GM19023 (cell line): ENCODE measurements at regions not wholly inside any gene's neighbourhood (a gene's known extent, or its start where the extent isn't known, plus 50 kb on each side); places are given as distances from the start of the nearest gene placed in this dataset.

Source experiments
- ATAC-seq: cut with Tn5 transposase; IDR thresholded peaks from one replicate; pipeline ENCODE4 v1.9.1; 2021; ENCODE audit warnings: mild to moderate bottlenecking, moderate library complexity; ENCODE audit not compliant: unreplicated experiment

DNA sequence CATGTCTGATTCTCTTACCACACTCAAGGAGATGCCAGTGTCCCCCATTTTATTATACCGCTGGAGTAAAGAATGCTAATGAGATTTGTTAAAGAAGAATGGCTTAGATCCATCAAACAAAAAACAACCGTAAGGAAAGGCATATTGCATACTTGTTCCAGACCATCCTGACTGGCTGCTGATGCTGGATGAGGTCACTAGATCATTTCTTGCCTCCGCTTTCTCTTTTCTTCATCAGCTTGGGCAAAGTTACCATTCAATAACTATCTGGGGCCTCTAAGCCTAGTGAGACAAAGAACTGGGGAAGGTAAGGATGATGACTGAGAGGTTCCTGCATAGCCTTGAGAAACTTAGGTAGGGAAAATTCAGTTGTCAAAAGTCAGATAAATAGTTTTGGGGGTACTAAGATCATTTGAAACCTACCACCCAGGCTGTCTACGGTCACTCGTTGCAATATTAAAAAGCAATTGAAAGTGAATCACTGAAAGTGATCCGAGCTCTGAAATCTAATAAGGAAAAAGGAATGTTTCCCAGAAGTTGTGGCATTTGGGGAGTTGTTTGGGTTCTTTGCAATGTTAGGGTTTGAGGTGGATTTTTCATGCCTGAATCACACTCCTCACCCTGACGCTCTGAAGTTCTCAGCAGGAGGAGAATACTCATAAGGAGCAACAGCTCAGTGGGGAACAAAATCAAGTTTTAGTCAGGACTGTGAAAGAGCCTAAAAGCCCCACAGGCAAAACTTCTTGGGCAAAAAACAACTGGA, 176.8 kb downstream of the HHIPL2 start:
- ATAC-seq: no peak

DNA sequence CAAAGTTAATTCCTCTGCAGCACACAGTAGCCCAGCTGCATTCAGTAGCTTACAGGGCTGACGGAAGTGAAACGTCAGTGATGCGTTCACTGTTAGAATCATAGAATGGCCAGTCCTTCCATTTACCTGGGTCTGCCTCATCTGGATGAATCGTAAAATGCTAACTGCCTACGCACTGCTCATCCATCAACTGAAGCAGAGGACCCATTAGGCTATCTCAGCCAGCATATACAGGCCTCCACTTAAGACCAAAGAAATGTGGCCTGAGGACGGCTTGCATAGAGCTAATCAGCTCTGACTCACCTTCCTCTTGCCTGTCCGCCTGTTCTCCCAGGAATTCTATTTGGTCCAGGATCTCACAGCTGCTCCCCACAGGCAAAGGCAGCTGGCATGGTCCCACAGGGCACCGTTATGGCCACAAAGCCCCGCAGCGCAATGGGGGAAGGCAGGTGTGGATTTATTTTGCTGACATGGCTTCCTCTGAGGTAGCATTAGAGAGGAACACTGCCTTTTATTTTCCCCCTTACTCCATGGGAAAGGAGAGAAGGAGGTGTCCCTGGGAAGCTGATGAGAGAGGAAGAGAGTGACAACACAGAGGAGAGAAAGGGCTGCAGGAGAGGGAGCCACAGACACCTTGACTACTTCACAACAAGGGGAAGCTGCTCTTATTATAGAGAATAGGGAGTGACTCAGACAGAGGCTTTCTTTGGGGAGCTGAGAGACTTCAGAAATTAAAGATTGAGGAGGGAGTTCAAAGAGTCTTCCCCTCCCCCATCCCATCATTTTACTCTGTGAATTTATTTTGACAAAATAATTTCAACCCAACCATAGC, 177.6 kb downstream of the HHIPL2 start:
- no peak for ATAC-seq

DNA sequence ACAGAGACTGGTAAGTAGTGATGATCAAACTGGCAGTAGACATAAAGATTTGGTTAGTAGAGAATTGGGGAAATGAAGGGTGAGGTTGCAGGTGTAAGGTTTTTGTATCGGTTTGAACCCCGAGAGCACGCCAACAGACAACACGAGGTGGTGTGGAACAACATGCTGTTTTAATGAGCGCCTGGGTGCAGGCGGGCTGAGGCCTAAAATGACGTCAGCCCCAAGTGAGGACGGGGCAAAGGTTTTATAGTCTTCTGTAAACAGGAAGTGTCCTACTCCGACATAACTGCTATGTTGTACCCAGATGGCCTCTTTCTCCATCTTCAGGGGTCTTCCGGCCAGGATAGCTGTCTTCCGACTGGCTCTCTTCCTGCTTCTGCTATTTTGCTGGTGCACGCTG, 178.8 kb downstream of the HHIPL2 start:
- no peak for ATAC-seq

DNA sequence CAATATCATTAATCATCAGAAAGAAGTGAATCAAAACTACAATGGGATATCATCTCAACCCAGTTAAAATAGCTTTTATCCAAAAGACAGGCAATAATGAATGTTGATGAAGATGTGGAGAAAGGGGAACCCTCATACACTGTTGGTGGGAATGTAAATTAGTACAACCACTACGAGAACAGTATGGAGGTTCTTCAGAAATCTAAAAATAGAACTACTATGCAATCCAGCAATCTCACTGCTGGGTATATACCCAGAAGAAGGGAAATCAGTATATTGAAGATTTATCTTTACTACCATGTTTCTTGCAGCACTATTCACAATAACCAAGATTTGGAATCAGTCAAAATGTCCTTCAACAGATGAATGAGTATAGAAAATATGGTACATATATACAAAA, 189.8 kb downstream of the HHIPL2 start:
- no peak for ATAC-seq

DNA sequence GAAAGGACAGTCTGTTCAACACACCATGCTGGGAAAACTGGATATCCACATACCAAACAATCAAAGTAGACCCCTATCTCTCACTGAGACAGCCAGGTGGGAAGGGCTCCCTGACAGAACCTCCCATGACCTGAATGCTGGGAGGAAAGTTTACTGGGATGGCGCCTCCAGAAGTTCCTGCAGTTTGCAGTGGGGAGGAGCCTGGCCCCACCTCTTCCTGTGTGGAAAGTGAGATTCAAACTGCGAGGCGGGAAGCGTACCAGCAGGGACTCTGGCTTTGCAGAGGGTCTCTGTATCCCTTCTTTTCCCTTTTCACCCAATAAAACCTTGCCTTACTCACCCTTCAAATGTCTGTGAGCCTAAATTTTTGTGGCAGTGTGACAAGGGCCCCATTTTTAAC, 190.7 kb downstream of the HHIPL2 start:
- no peak for ATAC-seq

DNA sequence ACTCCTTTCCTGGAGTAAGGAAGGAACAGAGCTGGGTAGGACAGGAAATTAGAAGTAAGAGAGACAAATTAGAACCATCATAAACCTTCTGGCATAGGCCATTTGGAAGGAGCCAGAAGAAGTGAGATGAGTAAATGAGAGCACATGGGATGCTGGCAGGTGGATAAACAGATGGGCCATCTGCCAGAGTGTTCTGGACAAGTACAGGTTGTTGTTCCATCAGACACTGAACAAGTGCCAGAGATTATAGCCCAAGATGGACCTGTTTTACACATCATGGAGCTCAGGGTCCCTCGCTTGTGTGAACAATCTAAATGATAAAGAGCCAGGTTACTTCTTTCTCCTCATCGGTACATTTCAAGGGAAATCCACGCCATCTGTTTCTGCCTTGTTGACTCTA, 200.3 kb downstream of the HHIPL2 start:
- no peak for ATAC-seq

DNA sequence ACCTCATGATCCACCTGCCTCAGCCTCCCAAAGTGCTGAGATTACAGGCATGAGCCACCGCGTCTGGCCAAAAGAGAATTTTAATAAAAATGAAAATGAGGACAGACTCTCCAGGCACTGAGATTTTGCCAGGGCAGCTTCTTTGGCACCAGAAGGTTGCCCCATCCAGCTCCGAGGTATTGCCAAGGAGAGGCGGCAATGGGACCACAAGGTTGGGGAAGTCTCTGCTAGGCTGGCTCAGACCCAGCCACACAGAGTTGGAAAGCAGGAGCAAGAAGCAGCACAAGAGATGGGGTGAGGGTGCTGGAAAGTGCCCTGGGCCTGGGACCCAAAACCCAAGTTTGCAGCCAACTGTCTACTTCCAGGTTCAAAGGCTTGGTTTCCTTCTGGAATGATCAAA, 200.9 kb downstream of the HHIPL2 start:
- no peak for ATAC-seq

DNA sequence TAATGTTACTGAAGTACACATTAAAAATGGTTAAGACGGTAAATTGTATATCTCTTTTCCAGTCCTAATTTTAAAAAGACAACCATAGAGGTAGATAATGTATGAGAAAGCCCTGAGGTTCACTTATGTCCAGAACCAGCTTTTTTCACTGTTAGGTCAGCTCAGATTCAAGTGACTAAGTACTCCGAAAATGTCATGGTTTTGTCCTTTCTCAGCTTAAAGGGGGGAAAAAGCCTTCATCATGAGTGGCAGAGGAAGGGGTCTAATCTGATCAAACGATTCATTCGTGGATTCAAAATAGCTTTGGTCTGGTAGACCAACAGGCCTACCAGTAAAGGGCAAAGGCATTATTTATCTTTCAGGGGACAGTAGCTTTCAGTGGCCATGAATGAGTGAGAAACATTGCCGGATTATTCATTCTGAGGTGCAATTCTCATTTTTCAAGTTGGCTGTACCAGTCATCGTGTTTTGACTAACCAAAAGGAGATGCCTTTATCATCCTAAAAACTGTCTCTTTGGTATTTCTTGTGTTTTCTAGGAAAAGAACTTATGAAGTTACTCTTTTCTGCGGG, 208.4 kb downstream of the HHIPL2 start:
- ATAC-seq: no peak

DNA sequence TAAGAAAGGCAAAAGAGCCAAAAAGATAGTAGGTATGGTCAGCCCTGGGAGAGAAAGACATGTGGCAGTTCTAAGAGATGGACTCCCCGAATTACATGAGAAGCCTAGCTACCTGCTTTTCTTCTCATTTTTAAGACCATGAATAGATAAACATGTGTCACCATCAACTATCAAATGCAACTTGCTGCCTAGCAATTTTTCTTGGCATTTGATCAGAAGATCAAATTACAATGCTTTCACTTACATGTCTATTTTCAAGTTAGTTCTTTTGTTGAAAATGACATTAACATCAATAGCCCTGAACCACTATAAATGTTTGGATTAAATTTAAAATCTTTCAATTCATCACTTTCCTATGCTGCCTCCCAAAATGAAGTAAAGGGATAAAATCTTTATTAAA, 212.3 kb downstream of the HHIPL2 start:
- ATAC-seq: no peak

DNA sequence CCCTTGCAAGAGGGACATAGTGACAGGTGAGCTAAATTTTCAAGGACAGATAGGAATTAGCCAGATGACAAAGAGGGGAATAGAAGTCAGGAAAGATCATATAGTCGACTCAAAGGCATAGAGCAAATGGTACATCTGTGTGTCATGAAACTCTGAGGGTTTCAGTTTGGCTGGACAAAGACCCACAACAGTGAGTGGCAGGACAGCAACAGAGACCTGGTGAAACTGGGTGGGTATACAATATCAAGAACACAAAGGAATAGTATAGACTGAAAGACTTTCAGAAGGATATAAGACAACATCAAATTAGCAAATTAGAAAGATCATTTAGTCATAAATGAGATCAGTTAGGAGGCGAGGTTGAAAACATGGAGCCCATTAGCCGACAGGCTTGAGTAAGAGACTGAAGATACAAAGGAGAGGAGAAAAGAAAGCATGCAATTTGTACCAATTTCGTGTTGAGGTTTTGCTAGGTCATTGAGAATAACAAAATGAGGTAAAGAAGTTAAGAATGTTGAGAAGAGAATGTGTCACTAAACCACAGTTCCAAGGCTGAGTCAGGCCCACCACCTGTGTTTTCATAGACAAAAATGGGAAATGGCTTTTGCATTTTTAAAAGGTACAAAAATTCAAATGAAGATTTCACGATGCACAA, 213.8 kb downstream of the HHIPL2 start:
- no peak for ATAC-seq

DNA sequence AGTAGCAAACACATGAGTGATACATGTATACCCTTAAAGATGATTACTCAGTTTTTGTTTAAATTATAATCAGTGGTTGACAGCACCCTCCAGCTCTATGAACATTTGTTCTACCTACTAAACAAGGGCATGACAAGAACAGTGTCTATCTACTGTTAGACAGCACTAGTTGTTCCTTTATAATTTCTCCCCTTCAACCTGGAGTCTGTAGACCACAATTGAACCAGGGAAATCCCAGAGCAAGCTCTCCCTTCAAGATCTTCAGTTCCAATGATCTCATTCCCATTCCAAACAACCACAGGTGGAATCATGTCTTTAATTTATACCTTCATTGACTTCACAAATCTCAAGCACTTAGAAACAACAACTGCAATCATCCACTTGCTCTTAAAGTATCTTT, 216.1 kb downstream of the HHIPL2 start:
- ATAC-seq: no peak

DNA sequence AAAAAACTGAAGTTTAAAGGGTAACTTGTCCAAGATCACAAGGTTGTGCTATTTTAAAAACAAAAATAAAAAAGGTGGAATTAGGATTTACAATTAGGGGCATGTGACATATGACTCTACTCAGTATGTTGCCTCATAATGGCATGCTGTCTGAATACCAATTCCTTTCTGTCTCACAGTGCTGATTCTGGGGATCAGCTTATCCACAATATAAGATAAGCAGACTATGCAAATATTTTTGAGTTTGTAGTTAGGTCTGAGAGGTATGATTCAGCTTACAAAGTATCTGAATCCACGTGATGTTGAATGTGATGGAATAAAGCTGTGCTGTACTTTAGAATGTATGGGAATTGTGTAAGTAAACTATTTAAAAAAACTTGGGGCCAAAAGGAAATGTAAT, 216.6 kb downstream of the HHIPL2 start:
- ATAC-seq: no peak

DNA sequence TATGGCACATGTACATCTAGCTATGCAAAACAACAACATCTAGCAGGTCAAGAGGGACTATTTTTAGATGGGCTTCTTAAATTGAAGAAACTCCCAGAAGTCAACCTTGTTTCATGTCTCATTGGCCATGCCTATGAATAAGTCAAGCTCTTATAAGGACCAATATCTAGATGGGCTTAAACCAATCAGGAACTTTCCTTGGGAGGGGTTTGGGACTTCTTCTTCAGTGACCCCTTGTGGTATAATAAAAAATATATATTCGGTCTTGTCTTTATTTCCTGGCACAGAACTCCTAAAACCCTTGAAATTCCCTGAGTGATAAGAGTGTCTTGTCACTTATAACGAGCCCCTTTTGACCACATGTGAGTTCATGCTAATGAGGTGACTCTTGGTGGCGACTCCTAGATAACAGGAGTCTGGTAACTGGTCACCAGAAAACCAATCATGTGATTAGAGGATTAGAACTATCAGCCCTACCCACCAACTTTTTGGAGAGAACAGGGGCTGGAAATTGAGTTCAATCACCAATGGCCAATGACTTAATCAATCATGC, 218.3 kb downstream of the HHIPL2 start:
- ATAC-seq: no peak

DNA sequence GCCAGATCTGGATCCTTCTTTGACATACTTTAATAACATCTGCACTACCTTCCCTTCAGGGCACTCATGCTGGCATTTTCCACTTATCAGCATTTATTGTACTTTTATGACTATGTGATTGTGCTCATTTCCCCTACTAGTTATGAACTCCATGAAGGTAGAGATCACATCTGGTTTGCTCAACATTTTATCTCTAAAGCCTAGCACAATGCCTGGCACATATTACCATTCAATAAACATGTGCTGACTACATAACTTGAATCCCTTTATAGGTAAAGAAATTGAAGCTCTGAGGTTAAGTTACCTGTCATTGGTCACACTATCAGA, 221.2 kb downstream of the HHIPL2 start:
- ATAC-seq: no peak

DNA sequence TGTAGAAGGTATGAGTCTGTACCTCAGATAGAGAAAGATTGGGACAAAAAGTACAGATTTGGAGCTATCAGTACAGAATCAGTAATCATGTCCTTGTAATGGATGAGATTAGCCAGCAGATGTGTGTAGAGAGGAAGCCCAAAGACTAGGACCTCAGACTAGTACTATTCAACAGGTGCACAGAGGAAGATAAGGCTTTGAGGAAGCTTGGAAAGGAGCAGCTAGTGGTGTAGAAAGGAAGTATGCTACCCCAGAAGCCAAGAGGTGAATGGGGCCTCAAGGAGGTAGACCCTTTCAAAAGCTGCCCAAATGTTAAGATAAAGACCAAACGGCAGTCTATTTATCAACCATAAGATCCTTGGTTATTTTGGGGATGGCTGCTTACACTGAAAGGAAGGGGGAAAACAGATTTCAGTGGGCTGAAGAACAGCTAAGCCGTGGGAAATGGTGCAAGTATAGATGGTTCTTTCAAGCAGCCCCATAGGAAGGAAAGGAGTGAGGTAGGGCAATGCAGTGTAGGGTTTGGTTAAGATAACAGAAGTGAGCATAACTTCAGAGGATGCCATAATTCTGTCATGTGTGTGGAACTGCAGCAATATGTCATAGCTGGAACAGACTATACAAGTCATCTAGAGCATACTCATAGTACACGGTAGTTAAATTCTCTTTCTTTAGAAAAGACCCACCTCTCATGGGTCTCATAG, 221.7 kb downstream of the HHIPL2 start:
- no peak for ATAC-seq

DNA sequence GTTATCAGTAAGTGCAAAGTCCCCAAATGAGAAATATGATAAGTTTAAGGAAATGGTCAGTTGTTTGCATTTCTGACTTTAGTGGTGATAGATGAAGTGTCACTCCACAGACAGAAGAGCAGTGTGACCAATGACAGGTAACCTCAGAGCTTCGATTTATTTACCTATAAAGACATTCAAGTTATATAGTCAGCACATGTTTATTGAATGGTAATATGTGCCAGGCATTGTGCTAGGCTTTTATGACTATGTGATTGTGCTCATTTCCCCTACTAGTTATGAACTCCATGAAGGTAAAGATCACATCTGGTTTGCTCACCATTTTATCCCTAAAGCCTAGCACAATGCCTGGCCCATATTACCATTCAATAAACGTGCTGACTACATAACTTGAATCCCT, 222.4 kb downstream of the HHIPL2 start:
- no peak for ATAC-seq

DNA sequence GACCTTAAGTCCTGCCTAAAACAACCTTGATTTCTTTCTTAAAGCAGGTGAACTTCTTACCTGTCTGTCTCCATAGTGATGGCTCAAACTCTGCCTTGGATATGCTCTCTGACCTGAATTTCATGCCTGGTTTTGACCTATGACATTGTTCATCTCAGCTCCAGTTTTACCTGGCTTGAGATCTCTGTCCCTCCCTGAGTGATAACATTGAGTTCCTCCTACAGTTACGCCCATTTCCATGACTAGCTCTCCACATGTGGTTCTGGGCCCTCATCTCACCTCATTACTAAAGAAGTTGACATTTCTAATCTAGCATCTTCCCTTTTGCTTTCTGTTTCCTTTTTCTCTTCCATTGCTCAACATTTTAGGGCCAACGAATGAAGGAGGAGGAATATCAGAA, 233.1 kb downstream of the HHIPL2 start:
- ATAC-seq: no peak

DNA sequence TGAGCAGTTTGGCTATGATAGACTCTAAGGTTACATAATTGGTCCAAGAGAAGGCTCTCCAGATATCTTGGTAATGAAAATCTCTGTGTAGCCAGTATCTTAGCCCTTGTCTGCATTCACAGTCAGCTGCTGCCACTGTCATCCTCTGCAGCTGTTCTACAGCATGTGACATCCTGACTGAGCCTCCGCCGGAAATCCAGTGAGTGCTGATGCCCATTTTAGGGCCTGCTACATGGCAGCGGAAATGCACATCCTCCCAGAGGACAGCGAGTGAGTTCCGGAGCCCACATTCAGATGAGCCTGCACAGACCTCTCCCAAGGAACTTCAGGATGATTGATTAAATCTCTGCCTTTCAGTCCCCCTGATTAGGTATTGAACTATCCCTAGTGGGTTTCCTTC, 237.1 kb downstream of the HHIPL2 start:
- ATAC-seq: no peak

DNA sequence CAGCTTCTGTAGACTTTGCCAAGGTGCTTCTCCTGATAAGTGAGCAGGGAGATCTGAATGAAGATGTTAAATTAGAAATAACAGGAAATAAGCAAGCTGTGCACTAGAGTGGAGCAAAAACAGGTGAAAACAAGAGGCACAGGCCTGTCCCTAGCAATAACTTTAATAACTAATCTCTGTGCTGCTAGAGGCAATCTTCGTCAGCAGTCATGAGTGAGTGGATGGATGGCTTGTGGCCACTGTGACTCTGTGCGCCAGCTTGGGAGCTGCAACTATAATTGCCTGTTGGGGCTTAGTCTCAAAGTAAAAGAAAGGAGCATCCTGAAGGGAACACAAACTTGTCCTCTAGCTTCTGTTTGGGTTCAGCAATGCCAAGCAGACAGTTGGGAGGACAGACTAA, 240.3 kb downstream of the HHIPL2 start:
- no peak for ATAC-seq

DNA sequence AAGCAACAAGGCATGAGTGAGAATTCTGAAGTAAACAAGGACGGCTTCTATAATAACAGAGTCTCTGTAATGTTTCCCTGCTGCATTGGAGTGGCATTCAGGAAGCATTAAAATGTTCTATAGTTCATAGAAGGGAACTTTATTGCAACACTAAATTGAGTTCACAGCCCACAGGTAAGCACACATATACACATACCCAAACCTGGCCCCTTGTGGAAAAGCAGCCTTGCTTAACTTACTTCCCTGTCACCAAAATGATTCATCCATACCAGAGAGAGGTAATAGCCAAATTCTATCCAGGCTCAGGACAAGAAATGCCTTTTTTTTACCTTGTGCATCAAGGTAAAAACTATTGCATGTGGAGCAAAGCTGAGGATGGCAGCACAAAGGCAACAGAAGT, 241.4 kb downstream of the HHIPL2 start:
- no peak for ATAC-seq

DNA sequence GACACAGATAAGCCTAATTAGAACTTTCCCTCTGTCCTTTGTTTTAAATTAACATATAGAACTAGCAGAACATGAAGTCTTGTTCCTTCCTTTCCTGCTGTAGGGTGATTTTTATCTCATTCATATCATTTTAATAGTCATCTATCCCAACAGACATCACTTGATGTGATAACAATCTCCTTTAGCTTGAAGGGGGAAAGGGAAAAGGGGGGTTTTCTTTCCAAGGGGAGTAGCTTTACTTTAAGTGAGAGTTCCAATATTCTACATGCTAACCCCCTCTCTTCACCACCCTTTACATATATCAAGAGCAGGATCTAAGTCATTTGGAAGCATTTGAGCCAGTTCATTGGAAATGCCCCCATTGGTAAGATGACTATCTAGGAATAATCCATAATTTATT, 241.9 kb downstream of the HHIPL2 start:
- ATAC-seq: no peak
